ENCODE measurements at regions not wholly inside any gene's neighbourhood (a gene's known extent, or its start where the extent isn't known, plus 50 kb on each side); places are given as distances from the start of the nearest gene placed in this dataset.
"Not testable (repeated sequence)": the region's sequence is repeated elsewhere in the genome, so short reads cannot be mapped to it uniquely, and the experiment has no call there.

GRCh38 chr6:78538002-78538401 is 329.3 kb upstream of the IRAK1BP1 start:
- Histone ChIP-seq H3K27me3 (ENCODE audit: control insufficient read depth in 1 of 2, insufficient read depth in 2 of 2, low read length in 2 of 2) (no peaks in the 10 kb centered on the region), H3K36me3 (ENCODE audit: insufficient read depth, low read length) (no peaks in the 10 kb centered on the region), H3K4me3 (ENCODE audit: low read length) (no peak overlapping the region), H3K4me1 (ENCODE audit: insufficient read depth, low read length) (no peaks in the 10 kb centered on the region), H3K27ac (ENCODE audit: low read depth in 1 of 2, low read length in 2 of 2) (no peak overlapping the region), H3K9me3 (ENCODE audit: control insufficient read depth in 1 of 2, insufficient read depth in 1 of 2, low read length in 2 of 2) (no peaks in the 10 kb centered on the region)
- Mint-ChIP-seq H3K36me3 (ENCODE audit: low read depth) (no peaks in the 10 kb centered on the region), H3K27me3 (no peaks in the 10 kb centered on the region), H3K27ac (no peak overlapping the region), H3K9me3 (peaks cover 3% of the 10 kb centered on the region), H3K4me1 (ENCODE audit: low read depth) (no peaks in the 10 kb centered on the region), H3K4me3 (no peak overlapping the region)
- ATAC-seq (ENCODE audit: poor library complexity) (no peak), DNase-seq (no peak)
- intact Hi-C loops (cut with DNase I, micrococcal nuclease): no loop called here
- ChIA-PET POLR2A (no interaction called here), CTCF (no interaction called here)
- no peak for TF ChIP-seq CTCF (IDR thresholded peaks at IDR 0.05)

- H3K4me1 ChIP-seq (ENCODE audit: insufficient read depth, low read length); H3K27me3 Mint-ChIP-seq; H3K9me3 ChIP-seq (ENCODE audit: control insufficient read depth in 1 of 2, insufficient read depth in 1 of 2, low read length in 2 of 2); H3K9me3 Mint-ChIP-seq; H3K4me1 Mint-ChIP-seq (ENCODE audit: low read depth); H3K27me3 ChIP-seq (ENCODE audit: control insufficient read depth in 1 of 2, insufficient read depth in 2 of 2, low read length in 2 of 2); H3K27ac ChIP-seq (ENCODE audit: low read depth in 1 of 2, low read length in 2 of 2); H3K36me3 ChIP-seq (ENCODE audit: insufficient read depth, low read length); H3K36me3 Mint-ChIP-seq (ENCODE audit: low read depth); ATAC-seq (ENCODE audit: poor library complexity); H3K27ac Mint-ChIP-seq; POLR2A ChIA-PET; CTCF ChIA-PET; H3K4me3 Mint-ChIP-seq; DNase-seq; intact Hi-C loops (cut with DNase I, micrococcal nuclease); H3K4me3 ChIP-seq (ENCODE audit: low read length): not testable (repeated sequence)
Measured at GRCh38 chr6:78547636-78548035, 319.7 kb upstream of the IRAK1BP1 start.

- no peak for ATAC-seq (ENCODE audit: poor library complexity)
- intact Hi-C loops (cut with DNase I, micrococcal nuclease): no loop called here
- Histone ChIP-seq H3K36me3 (ENCODE audit: insufficient read depth, low read length) (no peaks in the 10 kb centered on the region), H3K27ac (ENCODE audit: low read depth in 1 of 2, low read length in 2 of 2) (no peak overlapping the region), H3K9me3 (ENCODE audit: control insufficient read depth in 1 of 2, insufficient read depth in 1 of 2, low read length in 2 of 2) (peaks cover 7 to 11% of the 10 kb centered on the region in 2 experiments), H3K4me1 (ENCODE audit: insufficient read depth, low read length) (no peaks in the 10 kb centered on the region), H3K27me3 (ENCODE audit: control insufficient read depth in 1 of 2, insufficient read depth in 2 of 2, low read length in 2 of 2) (no peaks in the 10 kb centered on the region), H3K4me3 (ENCODE audit: low read length) (no peak overlapping the region)
- no peaks in the 10 kb centered on the region for H3K36me3 Mint-ChIP-seq (ENCODE audit: low read depth)
- H3K27ac Mint-ChIP-seq: no peak overlapping the region
- DNase-seq: no peak
- no peaks in the 10 kb centered on the region for H3K27me3 Mint-ChIP-seq
- POLR2A ChIA-PET: no interaction called here
- H3K9me3 Mint-ChIP-seq: peaks cover 9% of the 10 kb centered on the region
- CTCF ChIA-PET: no interaction called here
- H3K4me3 Mint-ChIP-seq: no peak overlapping the region
- H3K4me1 Mint-ChIP-seq (ENCODE audit: low read depth): no peaks in the 10 kb centered on the region
- TF ChIP-seq CTCF (IDR thresholded peaks at IDR 0.05): no peak
Measured at GRCh38 chr6:78551361-78551760, 316.0 kb upstream of the IRAK1BP1 start.

GRCh38 chr6:78552435-78552834 is 314.9 kb upstream of the IRAK1BP1 start:
- H3K9me3 ChIP-seq (ENCODE audit: control insufficient read depth in 1 of 2, insufficient read depth in 1 of 2, low read length in 2 of 2): peaks cover 8 to 12% of the 10 kb centered on the region in 2 experiments
- H3K4me3 ChIP-seq (ENCODE audit: low read length): no peak overlapping the region
- no peak overlapping the region for H3K27ac ChIP-seq (ENCODE audit: low read depth in 1 of 2, low read length in 2 of 2)
- intact Hi-C loops (cut with DNase I, micrococcal nuclease): no loop called here
- H3K36me3 ChIP-seq (ENCODE audit: insufficient read depth, low read length): no peaks in the 10 kb centered on the region
- POLR2A ChIA-PET: no interaction called here
- CTCF ChIA-PET: no interaction called here
- ATAC-seq (ENCODE audit: poor library complexity): no peak
- Mint-ChIP-seq H3K27ac (no peak overlapping the region), H3K27me3 (no peaks in the 10 kb centered on the region), H3K4me3 (no peak overlapping the region), H3K4me1 (ENCODE audit: low read depth) (no peaks in the 10 kb centered on the region), H3K9me3 (peaks cover 16% of the 10 kb centered on the region), H3K36me3 (ENCODE audit: low read depth) (no peaks in the 10 kb centered on the region)
- TF ChIP-seq CTCF (IDR thresholded peaks at IDR 0.05): no peak
- H3K27me3 ChIP-seq (ENCODE audit: control insufficient read depth in 1 of 2, insufficient read depth in 2 of 2, low read length in 2 of 2): no peaks in the 10 kb centered on the region
- DNase-seq: no peak
- H3K4me1 ChIP-seq (ENCODE audit: insufficient read depth, low read length): no peaks in the 10 kb centered on the region

Data from CD4-positive, alpha-beta T cell (primary cell).